Panc1 (cell line): ENCODE measurements at regions not wholly inside any gene's neighbourhood (a gene's known extent, or its start where the extent isn't known, plus 50 kb on each side); places are given as distances from the start of the nearest gene placed in this dataset.

Source experiments
- POLR2AphosphoS5 ChIP-seq: IDR thresholded peaks from 2 replicates; pipeline ENCODE4 v1.6.1; 2012; ENCODE audit warnings: mild to moderate bottlenecking, low read depth, low read length, moderate library complexity
- SIN3A ChIP-seq: IDR thresholded peaks from 2 replicates; pipeline ENCODE4 v1.6.1; 2012; ENCODE audit warnings: low read depth, mild to moderate bottlenecking, low read length, moderate library complexity, borderline replicate concordance; ENCODE audit not compliant: insufficient read depth
- TCF7L2 ChIP-seq: IDR thresholded peaks from 2 replicates; pipeline ENCODE4 v1.6.1; 2011; ENCODE audit warnings: mild to moderate bottlenecking, low read depth, low read length, inconsistent platforms
- TF ChIP-seq, protein P1 (sequence below), 2 experiments: IDR thresholded peaks; 2 replicates each; pipeline ENCODE4 v1.6.1; 2011 to 2012; ENCODE audit warnings: low read depth in 2 of 2, control low read depth in 1 of 2, low read length in 1 of 2, mild to moderate bottlenecking in 1 of 2, moderate library complexity in 1 of 2; ENCODE audit not compliant: insufficient read depth in 1 of 2
- TF ChIP-seq, protein P2 (sequence below): fragments of 450-650 bp; IDR thresholded peaks from 2 replicates; pipeline ENCODE4 v1.5.1; 2017; ENCODE audit warnings: mild to moderate bottlenecking

DNA sequence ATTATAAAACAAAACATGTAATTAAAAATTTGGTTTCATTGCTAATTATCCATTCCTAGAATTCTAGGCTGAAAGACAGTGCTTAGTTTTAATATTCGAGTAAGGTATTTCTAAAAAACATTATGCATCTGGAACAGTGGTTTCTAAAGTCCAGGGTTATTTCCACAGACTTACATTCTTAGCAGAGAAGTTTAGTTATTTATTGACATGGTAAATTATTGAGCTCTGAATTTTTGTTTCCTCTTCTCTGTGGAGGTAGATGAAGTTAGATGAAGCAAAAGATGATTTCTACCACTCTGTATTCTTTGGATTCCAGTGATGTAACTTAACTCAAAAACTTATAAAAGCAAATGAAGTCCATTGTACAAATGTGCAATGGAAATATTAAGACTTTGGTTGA, 709.4 kb downstream of the MRPL39 start:
- TF ChIP-seq SIN3A (no peak), TCF7L2 (no peak), POLR2AphosphoS5 (no peak)
- TF ChIP-seq, protein P1, sequence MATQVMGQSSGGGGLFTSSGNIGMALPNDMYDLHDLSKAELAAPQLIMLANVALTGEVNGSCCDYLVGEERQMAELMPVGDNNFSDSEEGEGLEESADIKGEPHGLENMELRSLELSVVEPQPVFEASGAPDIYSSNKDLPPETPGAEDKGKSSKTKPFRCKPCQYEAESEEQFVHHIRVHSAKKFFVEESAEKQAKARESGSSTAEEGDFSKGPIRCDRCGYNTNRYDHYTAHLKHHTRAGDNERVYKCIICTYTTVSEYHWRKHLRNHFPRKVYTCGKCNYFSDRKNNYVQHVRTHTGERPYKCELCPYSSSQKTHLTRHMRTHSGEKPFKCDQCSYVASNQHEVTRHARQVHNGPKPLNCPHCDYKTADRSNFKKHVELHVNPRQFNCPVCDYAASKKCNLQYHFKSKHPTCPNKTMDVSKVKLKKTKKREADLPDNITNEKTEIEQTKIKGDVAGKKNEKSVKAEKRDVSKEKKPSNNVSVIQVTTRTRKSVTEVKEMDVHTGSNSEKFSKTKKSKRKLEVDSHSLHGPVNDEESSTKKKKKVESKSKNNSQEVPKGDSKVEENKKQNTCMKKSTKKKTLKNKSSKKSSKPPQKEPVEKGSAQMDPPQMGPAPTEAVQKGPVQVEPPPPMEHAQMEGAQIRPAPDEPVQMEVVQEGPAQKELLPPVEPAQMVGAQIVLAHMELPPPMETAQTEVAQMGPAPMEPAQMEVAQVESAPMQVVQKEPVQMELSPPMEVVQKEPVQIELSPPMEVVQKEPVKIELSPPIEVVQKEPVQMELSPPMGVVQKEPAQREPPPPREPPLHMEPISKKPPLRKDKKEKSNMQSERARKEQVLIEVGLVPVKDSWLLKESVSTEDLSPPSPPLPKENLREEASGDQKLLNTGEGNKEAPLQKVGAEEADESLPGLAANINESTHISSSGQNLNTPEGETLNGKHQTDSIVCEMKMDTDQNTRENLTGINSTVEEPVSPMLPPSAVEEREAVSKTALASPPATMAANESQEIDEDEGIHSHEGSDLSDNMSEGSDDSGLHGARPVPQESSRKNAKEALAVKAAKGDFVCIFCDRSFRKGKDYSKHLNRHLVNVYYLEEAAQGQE (IDR thresholded peaks at IDR 0.05; ENCODE audit: insufficient read depth in 1 of 2, low read depth in 2 of 2, low read length in 1 of 2) = no peak
- TF ChIP-seq, protein P2, sequence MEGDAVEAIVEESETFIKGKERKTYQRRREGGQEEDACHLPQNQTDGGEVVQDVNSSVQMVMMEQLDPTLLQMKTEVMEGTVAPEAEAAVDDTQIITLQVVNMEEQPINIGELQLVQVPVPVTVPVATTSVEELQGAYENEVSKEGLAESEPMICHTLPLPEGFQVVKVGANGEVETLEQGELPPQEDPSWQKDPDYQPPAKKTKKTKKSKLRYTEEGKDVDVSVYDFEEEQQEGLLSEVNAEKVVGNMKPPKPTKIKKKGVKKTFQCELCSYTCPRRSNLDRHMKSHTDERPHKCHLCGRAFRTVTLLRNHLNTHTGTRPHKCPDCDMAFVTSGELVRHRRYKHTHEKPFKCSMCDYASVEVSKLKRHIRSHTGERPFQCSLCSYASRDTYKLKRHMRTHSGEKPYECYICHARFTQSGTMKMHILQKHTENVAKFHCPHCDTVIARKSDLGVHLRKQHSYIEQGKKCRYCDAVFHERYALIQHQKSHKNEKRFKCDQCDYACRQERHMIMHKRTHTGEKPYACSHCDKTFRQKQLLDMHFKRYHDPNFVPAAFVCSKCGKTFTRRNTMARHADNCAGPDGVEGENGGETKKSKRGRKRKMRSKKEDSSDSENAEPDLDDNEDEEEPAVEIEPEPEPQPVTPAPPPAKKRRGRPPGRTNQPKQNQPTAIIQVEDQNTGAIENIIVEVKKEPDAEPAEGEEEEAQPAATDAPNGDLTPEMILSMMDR = no peak
